Caco-2 (cell line): ENCODE measurements at regions not wholly inside any gene's neighbourhood (a gene's known extent, or its start where the extent isn't known, plus 50 kb on each side); places are given as distances from the start of the nearest gene placed in this dataset.
"Not testable (repeated sequence)": the region's sequence is repeated elsewhere in the genome, so short reads cannot be mapped to it uniquely, and the experiment has no call there.

Source experiments
- BruUV-seq: library from RNA; stranded (reverse); fragments of 400-500 nt; replicated peaks from 2 replicates; lab custom pipeline; 2021; lab: Mats Ljungman, UMichigan
- CTCF ChIA-PET: fragments of 300-600 bp; sonication (Branson Sonifier 250); formaldehyde crosslinking; loops from one replicate; lab custom pipeline; 2022; ENCODE audit warnings: antibody characterized with exemption; lab: Charles Lee
- POLR2A ChIA-PET: fragments of 300-600 bp; sonication (Branson Sonifier 250); formaldehyde crosslinking; loops from one replicate; lab custom pipeline; 2022; ENCODE audit warnings: antibody characterized with exemption; lab: Charles Lee
- DNase-seq, 2 experiments: peaks; one replicate each; pipeline versions ENCODE4 v3.0.0 to v3.0.0-alpha.2; 2020 to 2022
- H3K27me3 ChIP-seq: replicated peaks from 2 replicates; pipeline ENCODE4 v1.6.0; 2011; ENCODE audit warnings: low read length; ENCODE audit not compliant: control insufficient read depth, insufficient read depth
- H3K36me3 ChIP-seq: 2 replicates; pipeline ENCODE4 v1.5.1; 2011; ENCODE audit warnings: low read length; ENCODE audit not compliant: control insufficient read depth, insufficient read depth
- H3K4me1 ChIP-seq: fragments of 250-450 bp; sonication (Bioruptor Pico); 2 replicates; pipeline ENCODE4 v1.5.1; 2020; ENCODE audit warnings: mild to moderate bottlenecking
- H3K4me3 ChIP-seq: 2 replicates; pipeline ENCODE4 v1.5.1; 2011; ENCODE audit warnings: low read depth, mild to moderate bottlenecking, control low read depth, low read length
- H3K9me3 ChIP-seq: fragments of 250-450 bp; sonication (Bioruptor Pico); 2 replicates; pipeline ENCODE4 v1.5.1; 2020; ENCODE audit warnings: mild to moderate bottlenecking, moderate library complexity
- H3K27ac Mint-ChIP-seq: one replicate; pipeline ENCODE4 v1.8.0; 2022; ENCODE audit warnings: mixed read lengths; ENCODE audit not compliant: unreplicated experiment
- H3K27me3 Mint-ChIP-seq: one replicate; pipeline ENCODE4 v1.8.0; 2022; ENCODE audit warnings: mixed read lengths; ENCODE audit not compliant: insufficient read depth, unreplicated experiment
- H3K36me3 Mint-ChIP-seq: one replicate; pipeline ENCODE4 v1.8.0; 2022; ENCODE audit warnings: mild to moderate bottlenecking, mixed read lengths; ENCODE audit not compliant: insufficient read depth, unreplicated experiment
- H3K4me1 Mint-ChIP-seq: one replicate; pipeline ENCODE4 v1.8.0; 2022; ENCODE audit warnings: low read depth, mixed read lengths; ENCODE audit not compliant: unreplicated experiment
- H3K4me3 Mint-ChIP-seq: one replicate; pipeline ENCODE4 v1.8.0; 2022; ENCODE audit warnings: mild to moderate bottlenecking, moderate library complexity, mixed read lengths; ENCODE audit not compliant: unreplicated experiment
- H3K9me3 Mint-ChIP-seq: one replicate; pipeline ENCODE4 v1.8.0; 2022; ENCODE audit warnings: mixed read lengths; ENCODE audit not compliant: unreplicated experiment
- CTCF ChIP-seq, 2 experiments: fragments of 200-600 bp in 1 of 2; IDR thresholded peaks; 1 replicate in 1 of 2; 2 replicates in 1 of 2; pipeline versions ENCODE4 v1.5.1 to v1.8.0; 2011 to 2022; ENCODE audit warnings: antibody characterized with exemption in 1 of 2, control low read depth in 1 of 2, inconsistent platforms in 1 of 2, low read depth in 1 of 2, low read length in 1 of 2, mild to moderate bottlenecking in 1 of 2, moderate library complexity in 1 of 2; ENCODE audit not compliant: insufficient read depth in 1 of 2, severe bottlenecking in 1 of 2, unreplicated experiment in 1 of 2
- intact Hi-C: fragments of 100-400 bp; cut with micrococcal nuclease; formaldehyde crosslinking; loops from one replicate; pipeline ENCODE4 v1.10.0; 2022; ENCODE audit not compliant: unreplicated experiment

- Histone ChIP-seq H3K27me3 (no peaks in the 10 kb centered on the region), H3K4me1 (no peaks in the 10 kb centered on the region), H3K4me3 (no peak overlapping the region), H3K9me3 (no peaks in the 10 kb centered on the region; the same call in 1 of the 2 replicates), H3K36me3 (no peaks in the 10 kb centered on the region)
- POLR2A ChIA-PET, result no interaction called here
- TF ChIP-seq CTCF (IDR thresholded peaks at IDR 0.05; ENCODE audit: insufficient read depth in 1 of 2, low read depth in 1 of 2, low read length in 1 of 2, severe bottlenecking in 1 of 2, unreplicated experiment in 1 of 2), result no peak
- Mint-ChIP-seq H3K27ac (no peak overlapping the region), H3K27me3 (no peaks in the 10 kb centered on the region), H3K4me1 (no peaks in the 10 kb centered on the region), H3K4me3 (no peak overlapping the region), H3K36me3 (no peaks in the 10 kb centered on the region), H3K9me3 (peaks cover 10% of the 10 kb centered on the region)
- intact Hi-C loops, result no loop called here
- no peak for DNase-seq
- BruUV-seq, result no TSS peak
- CTCF ChIA-PET, result no interaction called here
These were observed 223.6 kb upstream of the ISL1 start for GRCh38 chr5:51159606-51160005.

- Histone ChIP-seq H3K36me3 (no peaks in the 10 kb centered on the region), H3K9me3 (no peaks in the 10 kb centered on the region; the same call in 1 of the 2 replicates), H3K4me1 (no peaks in the 10 kb centered on the region), H3K4me3 (no peak overlapping the region), H3K27me3 (no peaks in the 10 kb centered on the region)
- H3K4me1 Mint-ChIP-seq, result no peaks in the 10 kb centered on the region
- ChIA-PET CTCF (no interaction called here), POLR2A (no interaction called here)
- H3K27me3 Mint-ChIP-seq, result no peaks in the 10 kb centered on the region
- no peak for DNase-seq
- no peak for TF ChIP-seq CTCF (IDR thresholded peaks at IDR 0.05; ENCODE audit: insufficient read depth in 1 of 2, low read depth in 1 of 2, low read length in 1 of 2, severe bottlenecking in 1 of 2, unreplicated experiment in 1 of 2)
- no peak overlapping the region for H3K27ac Mint-ChIP-seq
- H3K36me3 Mint-ChIP-seq, result no peaks in the 10 kb centered on the region
- H3K9me3 Mint-ChIP-seq, result peaks cover 10% of the 10 kb centered on the region
- no TSS peak for BruUV-seq
- no peak overlapping the region for H3K4me3 Mint-ChIP-seq
- intact Hi-C loops, result no loop called here
These were observed 221.0 kb upstream of the ISL1 start for GRCh38 chr5:51162245-51162644.

- H3K4me1 Mint-ChIP-seq, DNase-seq, H3K36me3 ChIP-seq, POLR2A ChIA-PET, BruUV-seq, H3K4me3 ChIP-seq, H3K36me3 Mint-ChIP-seq, H3K27ac Mint-ChIP-seq, intact Hi-C loops, H3K4me1 ChIP-seq, H3K4me3 Mint-ChIP-seq, H3K9me3 ChIP-seq, H3K27me3 Mint-ChIP-seq, H3K27me3 ChIP-seq: not testable (repeated sequence)
- peaks cover 10% of the 10 kb centered on the region for H3K9me3 Mint-ChIP-seq
- CTCF ChIA-PET, result interaction anchor here (0.7 kb wide), 1 partner anchor 202 kb away, joined by 5 read pairs; no protein-coding TSS in a partner anchor
These were observed 217.6 kb upstream of the ISL1 start for GRCh38 chr5:51165621-51166020.
